ENCODE measurements at regions not wholly inside any gene's neighbourhood (a gene's known extent, or its start where the extent isn't known, plus 50 kb on each side); places are given as distances from the start of the nearest gene placed in this dataset.

DNA sequence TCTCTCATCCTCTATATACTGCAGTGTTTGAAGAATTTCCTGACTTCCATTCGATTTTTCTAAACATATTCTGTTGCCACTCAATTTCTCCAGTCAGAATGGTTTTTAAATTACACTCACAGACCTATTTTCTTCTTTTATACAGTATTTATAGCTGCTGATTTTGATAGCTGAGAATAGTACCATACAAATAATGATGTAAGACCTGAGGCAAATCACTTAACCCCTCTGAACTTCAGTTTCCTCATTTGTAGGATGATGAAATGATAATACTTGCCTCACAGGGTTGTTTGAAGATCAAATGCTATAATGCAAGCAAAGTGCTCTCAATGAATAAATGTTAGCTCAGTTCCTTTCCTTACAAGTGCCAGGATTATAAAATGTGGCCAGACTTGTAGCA is 241.8 kb downstream of the CPS1 start:
- TF ChIP-seq TAF1 (IDR thresholded peaks at IDR 0.05; ENCODE audit: borderline replicate concordance, low read depth, low read length) (no peak), POLR2A (IDR thresholded peaks at IDR 0.05; ENCODE audit: low read depth, low read length) (no peak), POLR2AphosphoS5 (IDR thresholded peaks at IDR 0.05; ENCODE audit: low read depth, low read length) (no peak)
- FAIRE-seq (no peak), DNase-seq (ENCODE audit: insufficient read length) (no peak)

DNA sequence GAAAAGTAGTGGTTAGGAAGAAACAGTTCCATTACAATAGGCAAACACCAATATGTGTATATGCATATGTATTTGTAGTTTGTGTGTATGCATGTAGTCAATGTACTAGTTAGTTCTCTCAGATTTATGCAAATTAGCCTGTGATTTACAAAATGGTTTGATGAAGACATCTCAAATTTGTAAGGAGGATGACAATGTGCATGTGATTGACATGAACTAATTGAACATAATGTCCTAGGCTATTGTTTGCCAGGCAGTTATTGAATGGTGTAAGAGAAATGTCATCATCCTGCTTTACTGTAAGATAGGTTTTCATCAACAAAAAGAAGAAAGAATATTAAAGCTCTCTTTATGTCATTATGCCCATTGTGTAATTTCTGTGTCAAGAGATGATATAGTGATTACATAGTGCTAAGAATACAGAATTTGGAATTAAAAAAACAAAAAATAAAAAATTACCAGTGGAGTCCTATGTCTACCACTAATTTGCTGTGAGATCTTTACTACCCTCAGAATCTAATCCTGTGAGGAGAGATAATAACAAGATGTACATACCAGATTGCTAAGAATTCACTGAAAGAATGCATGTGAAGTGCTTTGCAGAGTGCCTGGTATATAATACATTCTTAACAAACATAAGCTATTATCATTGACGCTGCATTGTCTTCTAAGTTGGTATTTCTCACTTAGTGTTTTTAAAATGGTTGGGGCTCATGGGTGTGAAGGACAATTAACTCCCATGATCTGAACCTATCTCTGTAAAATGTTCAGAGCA is 258.0 kb downstream of the CPS1 start:
- DNase-seq (ENCODE audit: insufficient read length) (no peak), FAIRE-seq (no peak)
- TF ChIP-seq TAF1 (IDR thresholded peaks at IDR 0.05; ENCODE audit: borderline replicate concordance, low read depth, low read length), result no peak

DNA sequence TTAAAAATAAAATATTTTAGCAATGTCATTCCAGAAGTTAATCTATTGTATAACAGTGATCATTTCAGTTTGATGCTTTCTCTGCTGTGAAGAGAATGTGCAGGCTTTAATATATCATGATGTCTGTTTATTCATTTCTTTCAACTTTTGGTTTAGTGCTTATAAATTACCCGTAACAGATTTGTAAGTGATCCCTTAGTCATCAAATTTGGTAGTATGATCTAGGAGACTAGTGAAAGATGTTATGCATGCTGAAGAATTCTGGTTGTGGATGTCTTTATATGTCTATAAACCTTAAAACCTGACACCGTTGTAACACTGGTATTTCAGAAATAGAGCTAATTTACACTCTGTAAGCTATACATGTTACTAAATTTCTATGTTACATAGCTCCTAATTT is 260.4 kb downstream of the CPS1 start:
- no peak for TF ChIP-seq POLR2A (IDR thresholded peaks at IDR 0.05; ENCODE audit: low read depth, low read length)
- TF ChIP-seq POLR2AphosphoS5 (IDR thresholded peaks at IDR 0.05; ENCODE audit: low read depth, low read length), result no peak
- TF ChIP-seq TAF1 (IDR thresholded peaks at IDR 0.05; ENCODE audit: borderline replicate concordance, low read depth, low read length), result no peak
- DNase-seq (ENCODE audit: insufficient read length), result no peak
- no peak for FAIRE-seq

DNA sequence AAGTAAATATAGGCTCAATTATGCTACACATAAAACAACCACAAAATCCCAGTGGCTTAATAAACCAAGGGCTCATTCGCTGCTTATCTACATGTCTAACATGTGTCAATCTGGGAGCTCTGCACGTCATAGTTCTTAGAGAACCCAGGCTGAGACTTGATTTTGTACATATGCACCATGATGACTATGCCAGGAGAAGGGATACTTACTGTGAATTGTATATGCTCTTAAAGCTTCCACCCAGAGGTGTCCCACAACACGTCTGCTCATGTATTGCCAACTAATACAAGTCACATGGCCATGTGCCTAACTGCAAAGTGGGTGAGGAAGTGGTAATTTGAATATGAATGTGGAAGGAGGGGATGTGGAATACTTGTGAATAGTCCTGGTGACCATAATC is 262.1 kb downstream of the CPS1 start:
- FAIRE-seq (no peak), DNase-seq (ENCODE audit: insufficient read length) (no peak)
- TF ChIP-seq TAF1 (IDR thresholded peaks at IDR 0.05; ENCODE audit: borderline replicate concordance, low read depth, low read length) (no peak), POLR2AphosphoS5 (IDR thresholded peaks at IDR 0.05; ENCODE audit: low read depth, low read length) (no peak), POLR2A (IDR thresholded peaks at IDR 0.05; ENCODE audit: low read depth, low read length) (no peak)

DNA sequence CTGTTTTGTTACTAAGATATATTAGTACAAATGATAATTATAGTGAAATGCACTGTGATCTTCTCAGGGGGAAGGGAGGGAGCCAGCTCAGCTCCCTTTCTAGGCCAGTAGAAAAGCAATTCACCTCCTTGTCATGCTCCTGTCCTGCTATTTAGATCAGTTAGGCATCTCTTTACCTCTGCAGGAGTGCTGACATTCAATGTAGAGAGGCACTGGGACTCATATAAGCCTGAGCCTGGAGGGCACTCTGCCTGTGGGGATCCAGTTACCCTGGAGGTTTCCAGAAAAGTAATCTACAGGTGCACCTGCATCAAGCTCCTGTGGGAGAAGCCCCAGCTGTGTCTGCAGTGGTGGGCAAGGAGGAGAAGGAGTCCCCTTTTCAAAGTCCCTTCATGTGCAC is 277.0 kb downstream of the CPS1 start:
- TF ChIP-seq POLR2A (IDR thresholded peaks at IDR 0.05; ENCODE audit: low read depth, low read length) (no peak), TAF1 (IDR thresholded peaks at IDR 0.05; ENCODE audit: borderline replicate concordance, low read depth, low read length) (no peak), POLR2AphosphoS5 (IDR thresholded peaks at IDR 0.05; ENCODE audit: low read depth, low read length) (no peak)
- no peak for FAIRE-seq
- no peak for DNase-seq (ENCODE audit: insufficient read length)

DNA sequence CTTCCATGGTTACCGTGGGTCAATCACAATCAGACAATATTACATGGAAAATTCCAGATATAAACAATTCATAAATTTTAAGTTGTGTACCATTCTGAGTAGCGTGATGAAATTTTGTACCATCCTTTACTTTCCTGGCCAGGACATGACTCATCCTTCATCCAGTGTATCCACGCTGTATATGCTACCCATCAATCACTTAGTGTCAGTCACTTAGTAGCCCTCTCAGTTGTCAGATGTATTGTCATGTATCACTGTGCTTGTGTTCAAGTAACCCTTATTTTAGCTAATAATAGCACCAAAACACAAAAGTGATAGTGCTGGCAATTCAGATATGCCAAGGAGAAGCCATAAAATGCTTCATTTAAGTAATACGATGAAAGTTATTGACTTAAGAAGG is 282.6 kb downstream of the CPS1 start:
- no peak for TF ChIP-seq POLR2A (IDR thresholded peaks at IDR 0.05; ENCODE audit: low read depth, low read length)
- no peak for TF ChIP-seq POLR2AphosphoS5 (IDR thresholded peaks at IDR 0.05; ENCODE audit: low read depth, low read length)
- TF ChIP-seq TAF1 (IDR thresholded peaks at IDR 0.05; ENCODE audit: borderline replicate concordance, low read depth, low read length), result no peak
- DNase-seq (ENCODE audit: insufficient read length) (no peak), FAIRE-seq (no peak)

DNA sequence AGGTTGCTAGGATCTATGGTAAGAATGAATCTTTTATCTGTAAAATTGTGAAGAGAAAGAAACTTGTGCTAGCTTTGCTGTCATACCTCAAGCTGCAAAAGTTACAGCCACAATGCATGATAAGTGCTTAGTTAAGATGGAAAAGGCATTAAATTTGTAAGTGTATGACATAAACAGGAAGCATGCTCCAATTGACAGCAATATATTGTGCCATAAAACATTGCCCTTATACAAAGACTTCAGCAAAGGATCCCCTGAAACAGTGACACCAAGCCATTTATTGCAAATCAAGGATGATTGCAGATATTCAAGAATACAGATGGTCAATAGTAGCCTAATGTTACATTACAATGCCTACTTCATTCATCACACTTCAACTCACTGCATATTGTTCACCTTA is 283.1 kb downstream of the CPS1 start:
- TF ChIP-seq POLR2A (IDR thresholded peaks at IDR 0.05; ENCODE audit: low read depth, low read length), result no peak
- no peak for TF ChIP-seq POLR2AphosphoS5 (IDR thresholded peaks at IDR 0.05; ENCODE audit: low read depth, low read length)
- no peak for TF ChIP-seq TAF1 (IDR thresholded peaks at IDR 0.05; ENCODE audit: borderline replicate concordance, low read depth, low read length)
- DNase-seq (ENCODE audit: insufficient read length), result no peak
- no peak for FAIRE-seq

DNA sequence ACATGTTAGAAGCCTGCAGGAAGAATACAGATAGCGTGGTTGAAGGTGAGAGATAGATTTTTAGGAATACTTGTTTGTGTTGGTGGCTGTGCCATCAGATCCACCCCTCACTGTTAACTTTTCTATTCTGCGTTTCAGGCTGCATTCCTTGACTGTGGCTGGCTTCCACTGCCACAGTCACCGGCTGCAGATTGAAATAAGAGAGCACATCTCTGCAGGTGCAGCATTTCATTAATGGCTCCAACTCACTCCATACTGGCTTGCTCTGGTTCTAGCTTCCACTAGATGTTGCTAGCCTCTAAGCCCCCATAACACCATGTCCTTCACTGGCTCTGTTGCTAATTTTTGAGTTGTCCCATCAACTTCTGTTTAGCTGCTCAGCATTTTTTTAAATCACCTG is 286.5 kb downstream of the CPS1 start:
- no peak for FAIRE-seq
- DNase-seq (ENCODE audit: insufficient read length), result no peak
- TF ChIP-seq TAF1 (IDR thresholded peaks at IDR 0.05; ENCODE audit: borderline replicate concordance, low read depth, low read length), result no peak
- TF ChIP-seq POLR2A (IDR thresholded peaks at IDR 0.05; ENCODE audit: low read depth, low read length), result no peak
- TF ChIP-seq POLR2AphosphoS5 (IDR thresholded peaks at IDR 0.05; ENCODE audit: low read depth, low read length), result no peak

DNA sequence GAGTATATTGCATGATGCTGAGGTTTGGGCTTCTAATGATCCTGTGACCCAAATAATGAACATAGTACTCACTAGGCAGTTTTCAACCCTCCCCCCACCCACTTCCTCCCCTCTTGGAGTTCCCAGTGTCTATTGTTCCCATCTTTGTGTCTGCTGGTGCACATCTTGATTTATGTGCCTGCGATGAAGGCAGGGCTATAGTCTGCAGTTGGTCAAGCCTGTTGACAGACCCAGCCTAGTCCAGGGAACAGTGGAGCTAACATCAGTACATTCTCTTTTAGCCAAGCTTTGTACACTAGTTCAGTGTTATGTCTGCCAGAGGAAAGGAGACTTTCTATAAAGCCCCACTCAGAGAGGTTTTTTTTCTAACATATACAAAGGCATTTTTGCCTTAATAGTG is 287.6 kb downstream of the CPS1 start:
- FAIRE-seq (no peak), DNase-seq (ENCODE audit: insufficient read length) (no peak)
- TF ChIP-seq POLR2A (IDR thresholded peaks at IDR 0.05; ENCODE audit: low read depth, low read length) (no peak), TAF1 (IDR thresholded peaks at IDR 0.05; ENCODE audit: borderline replicate concordance, low read depth, low read length) (no peak), POLR2AphosphoS5 (IDR thresholded peaks at IDR 0.05; ENCODE audit: low read depth, low read length) (no peak)

DNA sequence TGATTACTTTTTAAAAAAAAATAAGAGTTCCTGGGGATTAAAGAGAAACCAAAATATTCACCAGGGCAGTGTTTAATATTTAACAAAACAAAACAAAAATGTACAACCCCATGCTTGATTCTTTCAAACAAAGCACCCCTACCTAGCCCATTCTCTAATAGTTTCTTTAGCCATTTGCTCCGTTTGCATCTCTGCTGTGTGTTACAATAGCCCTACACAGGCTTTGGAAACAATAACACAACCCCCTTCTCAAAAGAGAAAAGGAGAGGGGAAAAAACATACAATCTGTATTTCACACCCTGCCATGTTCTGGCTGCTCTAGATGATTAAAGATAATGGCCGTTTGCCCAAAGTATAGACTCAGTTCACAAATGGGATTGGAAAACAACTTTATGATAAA is 302.9 kb downstream of the CPS1 start:
- no peak for FAIRE-seq
- TF ChIP-seq POLR2AphosphoS5 (IDR thresholded peaks at IDR 0.05; ENCODE audit: low read depth, low read length) (no peak), POLR2A (IDR thresholded peaks at IDR 0.05; ENCODE audit: low read depth, low read length) (no peak), TAF1 (IDR thresholded peaks at IDR 0.05; ENCODE audit: borderline replicate concordance, low read depth, low read length) (no peak)
- no peak for DNase-seq (ENCODE audit: insufficient read length)

DNA sequence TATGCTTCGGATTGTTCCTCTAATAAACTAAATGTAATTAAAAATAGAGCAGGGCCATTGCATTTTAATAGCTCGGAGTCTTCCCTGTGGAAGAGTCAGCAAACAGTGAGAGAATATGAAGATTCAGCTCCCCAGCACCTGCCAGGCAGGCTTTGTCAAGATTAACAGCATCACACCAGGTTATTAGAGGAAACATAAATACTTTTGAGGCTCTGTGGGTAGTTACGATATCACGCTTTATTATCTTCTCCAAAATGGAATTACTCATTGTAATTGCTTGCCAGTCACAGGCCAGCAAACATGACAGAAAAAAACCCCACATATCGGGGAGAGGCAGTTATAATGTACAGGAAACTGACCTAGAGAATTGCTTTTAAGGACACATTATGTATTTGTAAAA is 303.9 kb downstream of the CPS1 start:
- no peak for FAIRE-seq
- TF ChIP-seq POLR2A (IDR thresholded peaks at IDR 0.05; ENCODE audit: low read depth, low read length), result no peak
- TF ChIP-seq TAF1 (IDR thresholded peaks at IDR 0.05; ENCODE audit: borderline replicate concordance, low read depth, low read length), result no peak
- no peak for TF ChIP-seq POLR2AphosphoS5 (IDR thresholded peaks at IDR 0.05; ENCODE audit: low read depth, low read length)
- DNase-seq (ENCODE audit: insufficient read length), result no peak

DNA sequence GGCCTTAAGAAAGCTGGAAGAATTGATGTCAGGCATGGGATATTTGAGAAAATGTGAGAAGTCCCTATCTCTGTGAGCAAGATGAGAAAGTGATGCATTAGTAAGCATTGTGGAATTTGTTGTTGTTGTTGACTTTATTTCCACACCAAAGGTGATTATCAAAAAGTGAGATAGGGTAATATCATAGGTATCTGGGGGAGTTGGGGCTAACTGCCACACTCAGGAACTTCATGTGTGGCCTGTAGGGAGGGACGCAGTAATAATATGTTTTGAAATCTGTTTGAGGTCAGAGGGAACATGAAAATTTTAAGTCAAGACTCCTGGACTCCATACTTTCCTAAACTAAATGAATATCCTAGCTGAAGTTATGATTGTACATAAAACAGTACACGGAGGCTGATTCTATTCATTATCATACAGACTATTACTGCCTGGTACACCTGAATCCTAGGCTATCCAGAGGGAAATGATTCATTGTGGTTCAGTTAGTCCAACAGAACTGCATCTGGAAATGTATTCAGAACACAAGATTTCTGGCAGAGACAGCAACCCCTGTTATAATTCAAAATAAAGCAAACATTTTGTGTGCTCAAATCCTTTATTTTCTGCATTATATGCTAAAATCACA is 304.8 kb downstream of the CPS1 start:
- no peak for FAIRE-seq
- DNase-seq (ENCODE audit: insufficient read length), result no peak

More for the DNA sequence above, 304.8 kb downstream of the CPS1 start:
- TF ChIP-seq POLR2A (IDR thresholded peaks at IDR 0.05; ENCODE audit: low read depth, low read length), result no peak
- TF ChIP-seq POLR2AphosphoS5 (IDR thresholded peaks at IDR 0.05; ENCODE audit: low read depth, low read length), result no peak
- no peak for TF ChIP-seq TAF1 (IDR thresholded peaks at IDR 0.05; ENCODE audit: borderline replicate concordance, low read depth, low read length)

Measured in GM12892 (cell line).